Cardiac muscle cell (in vitro differentiated cells and primary cell): ENCODE measurements at regions not wholly inside any gene's neighbourhood (a gene's known extent, or its start where the extent isn't known, plus 50 kb on each side); places are given as distances from the start of the nearest gene placed in this dataset.
A peak's percentile ranks its signal among the peaks of the same experiment; 100 is the strongest.
"Not testable (repeated sequence)": the region's sequence is repeated elsewhere in the genome, so short reads cannot be mapped to it uniquely, and the experiment has no call there.

Experiments
- DNase-seq, 2 donors: peaks; one replicate each; pipeline versions ENCODE4 v3.0.0 to v3.0.0-alpha.2; 2010 to 2017; ENCODE audit warnings: low read depth in 1 of 2, low spot score in 1 of 2
- H3K27ac ChIP-seq: fragments of 200-600 bp; sonication (generic); 2 replicates; pipeline ENCODE4 v1.5.1; 2016
- H3K27me3 ChIP-seq: fragments of 200-600 bp; sonication (generic); 2 replicates; pipeline ENCODE4 v1.6.0; 2016; ENCODE audit warnings: control low read depth
- H3K36me3 ChIP-seq: fragments of 200-600 bp; sonication (generic); 2 replicates; pipeline ENCODE4 v1.5.1; 2016; ENCODE audit warnings: control low read depth
- H3K4me1 ChIP-seq: fragments of 200-600 bp; sonication (generic); 2 replicates; pipeline ENCODE4 v1.8.1; 2017; ENCODE audit warnings: low read depth, mild to moderate bottlenecking, mixed run types
- H3K4me3 ChIP-seq: fragments of 200-600 bp; sonication (generic); 2 replicates; pipeline ENCODE4 v1.5.1; 2016; ENCODE audit warnings: mild to moderate bottlenecking
- H3K9me3 ChIP-seq: fragments of 200-600 bp; sonication (generic); 2 replicates; pipeline ENCODE4 v1.5.1; 2017; ENCODE audit warnings: low read depth, mild to moderate bottlenecking, control low read depth
- TF ChIP-seq, protein P1 (sequence below): IDR thresholded peaks from 2 replicates; pipeline ENCODE4 v1.5.1; 2012; ENCODE audit warnings: low read depth, mild to moderate bottlenecking, low read length

- Histone ChIP-seq H3K9me3 (no peaks in the 10 kb centered on the region), H3K36me3 (no peaks in the 10 kb centered on the region)
Measured at GRCh38 chr4:189548484-189549125, 392.1 kb upstream of the FRG1 start.

DNA sequence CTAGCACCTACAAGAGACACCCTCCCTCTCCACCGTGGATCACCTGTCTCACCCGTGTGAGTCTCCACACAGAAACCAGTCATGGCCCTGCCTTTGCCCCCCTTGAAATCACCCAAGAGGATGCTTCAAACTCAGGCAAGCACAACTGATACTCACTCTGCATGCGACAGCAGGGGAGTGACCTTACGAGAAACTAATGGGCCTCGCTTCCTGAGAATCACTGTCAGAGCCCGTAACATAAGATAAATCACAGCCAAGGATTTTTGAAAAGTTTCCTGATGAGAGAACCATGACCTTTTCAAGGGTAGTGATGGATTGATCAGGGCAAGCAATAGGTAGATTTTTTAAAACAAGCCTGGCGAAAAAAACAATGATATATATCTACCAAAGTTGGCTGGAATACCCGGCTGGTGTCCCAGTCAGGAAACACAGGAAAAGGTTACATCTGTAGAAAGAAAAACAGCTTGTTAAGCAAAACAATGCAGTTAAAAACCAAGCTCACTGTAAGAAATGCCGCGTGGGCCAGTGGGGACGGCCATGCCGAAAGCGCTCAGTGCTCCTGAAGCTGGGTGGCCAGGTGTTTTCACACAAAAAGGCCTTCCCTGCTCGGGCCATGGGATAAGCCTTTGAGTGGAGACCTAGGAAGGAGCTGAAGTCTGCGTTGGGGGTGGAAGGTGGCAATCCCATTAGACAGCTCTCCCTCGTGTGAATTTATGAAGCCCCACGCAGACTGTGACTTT, 388.6 kb upstream of the FRG1 start:
- not testable (repeated sequence) for H3K4me3 ChIP-seq, H3K9me3 ChIP-seq, H3K27me3 ChIP-seq, H3K4me1 ChIP-seq, DNase-seq, H3K27ac ChIP-seq, H3K36me3 ChIP-seq

More at GRCh38 chr4:189548484-189549125, 392.1 kb upstream of the FRG1 start:
- no peak for DNase-seq
- Histone ChIP-seq H3K27ac (no peak overlapping the region), H3K4me1 (no peaks in the 10 kb centered on the region), H3K4me3 (no peak overlapping the region), H3K27me3 (no peaks in the 10 kb centered on the region)
- TF ChIP-seq, protein P1, sequence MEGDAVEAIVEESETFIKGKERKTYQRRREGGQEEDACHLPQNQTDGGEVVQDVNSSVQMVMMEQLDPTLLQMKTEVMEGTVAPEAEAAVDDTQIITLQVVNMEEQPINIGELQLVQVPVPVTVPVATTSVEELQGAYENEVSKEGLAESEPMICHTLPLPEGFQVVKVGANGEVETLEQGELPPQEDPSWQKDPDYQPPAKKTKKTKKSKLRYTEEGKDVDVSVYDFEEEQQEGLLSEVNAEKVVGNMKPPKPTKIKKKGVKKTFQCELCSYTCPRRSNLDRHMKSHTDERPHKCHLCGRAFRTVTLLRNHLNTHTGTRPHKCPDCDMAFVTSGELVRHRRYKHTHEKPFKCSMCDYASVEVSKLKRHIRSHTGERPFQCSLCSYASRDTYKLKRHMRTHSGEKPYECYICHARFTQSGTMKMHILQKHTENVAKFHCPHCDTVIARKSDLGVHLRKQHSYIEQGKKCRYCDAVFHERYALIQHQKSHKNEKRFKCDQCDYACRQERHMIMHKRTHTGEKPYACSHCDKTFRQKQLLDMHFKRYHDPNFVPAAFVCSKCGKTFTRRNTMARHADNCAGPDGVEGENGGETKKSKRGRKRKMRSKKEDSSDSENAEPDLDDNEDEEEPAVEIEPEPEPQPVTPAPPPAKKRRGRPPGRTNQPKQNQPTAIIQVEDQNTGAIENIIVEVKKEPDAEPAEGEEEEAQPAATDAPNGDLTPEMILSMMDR: no peak

GRCh38 chr4:189560605-189561004, 380.1 kb upstream of the FRG1 start:
- H3K36me3 ChIP-seq, H3K4me1 ChIP-seq, H3K4me3 ChIP-seq, H3K27ac ChIP-seq, H3K27me3 ChIP-seq, H3K9me3 ChIP-seq: not testable (repeated sequence)
- DNase-seq: peak in 1 of 2 donors; percentile 8

DNA sequence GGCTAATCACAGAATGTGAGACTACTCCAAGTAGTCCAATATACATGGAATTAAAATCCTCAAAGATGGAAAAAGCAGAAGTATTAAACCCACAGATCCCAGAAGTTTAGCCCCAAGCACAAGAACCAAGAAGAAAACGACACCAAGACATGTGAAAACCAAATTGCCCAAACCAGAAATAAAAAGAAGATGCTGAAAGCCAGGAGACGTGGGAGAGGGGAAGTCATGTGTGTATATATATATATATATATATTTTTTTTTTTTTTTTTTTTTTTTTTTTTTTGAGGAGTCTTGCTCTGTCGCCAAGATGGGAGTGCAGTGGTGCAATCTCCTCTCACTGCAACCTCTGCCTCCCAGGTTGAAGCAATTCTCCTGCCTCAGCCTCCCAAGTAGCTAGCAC, 376.9 kb upstream of the FRG1 start:
- H3K36me3 ChIP-seq: not testable (repeated sequence)

GRCh38 chr4:189566271-189566670, 374.4 kb upstream of the FRG1 start:
- H3K27ac ChIP-seq, H3K9me3 ChIP-seq, H3K4me3 ChIP-seq, DNase-seq, H3K27me3 ChIP-seq, H3K36me3 ChIP-seq, H3K4me1 ChIP-seq: not testable (repeated sequence)

More for the DNA sequence above, 376.9 kb upstream of the FRG1 start:
- H3K9me3 ChIP-seq, H3K4me1 ChIP-seq, H3K27ac ChIP-seq, H3K4me3 ChIP-seq, DNase-seq, H3K27me3 ChIP-seq: not testable (repeated sequence)

DNA sequence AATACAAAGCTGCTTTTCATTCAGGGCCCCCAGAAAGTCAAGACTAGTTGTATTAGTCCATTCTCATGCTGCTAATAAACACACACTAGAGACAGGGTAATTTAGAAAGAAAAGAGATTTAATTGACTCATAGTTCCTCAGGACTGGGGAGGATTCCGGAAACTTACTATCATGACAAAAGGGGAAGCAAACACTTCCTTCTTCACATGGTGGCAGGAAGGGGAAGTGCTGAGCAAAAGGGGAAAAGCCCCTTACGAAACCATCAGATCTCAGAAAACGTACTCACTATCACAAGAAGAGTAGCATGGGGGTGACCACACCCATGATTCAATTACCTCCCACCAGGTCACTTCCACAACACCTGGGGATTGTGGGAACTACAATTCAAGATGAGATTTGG, 373.8 kb upstream of the FRG1 start:
- not testable (repeated sequence) for H3K4me3 ChIP-seq

GRCh38 chr4:189579645-189580044, 361.0 kb upstream of the FRG1 start:
- not testable (repeated sequence) for H3K27ac ChIP-seq, H3K4me1 ChIP-seq, DNase-seq, H3K4me3 ChIP-seq, H3K9me3 ChIP-seq, H3K27me3 ChIP-seq, H3K36me3 ChIP-seq

More for the DNA sequence above, 373.8 kb upstream of the FRG1 start:
- H3K36me3 ChIP-seq, H3K9me3 ChIP-seq, DNase-seq, H3K4me1 ChIP-seq, H3K27me3 ChIP-seq, H3K27ac ChIP-seq: not testable (repeated sequence)

DNA sequence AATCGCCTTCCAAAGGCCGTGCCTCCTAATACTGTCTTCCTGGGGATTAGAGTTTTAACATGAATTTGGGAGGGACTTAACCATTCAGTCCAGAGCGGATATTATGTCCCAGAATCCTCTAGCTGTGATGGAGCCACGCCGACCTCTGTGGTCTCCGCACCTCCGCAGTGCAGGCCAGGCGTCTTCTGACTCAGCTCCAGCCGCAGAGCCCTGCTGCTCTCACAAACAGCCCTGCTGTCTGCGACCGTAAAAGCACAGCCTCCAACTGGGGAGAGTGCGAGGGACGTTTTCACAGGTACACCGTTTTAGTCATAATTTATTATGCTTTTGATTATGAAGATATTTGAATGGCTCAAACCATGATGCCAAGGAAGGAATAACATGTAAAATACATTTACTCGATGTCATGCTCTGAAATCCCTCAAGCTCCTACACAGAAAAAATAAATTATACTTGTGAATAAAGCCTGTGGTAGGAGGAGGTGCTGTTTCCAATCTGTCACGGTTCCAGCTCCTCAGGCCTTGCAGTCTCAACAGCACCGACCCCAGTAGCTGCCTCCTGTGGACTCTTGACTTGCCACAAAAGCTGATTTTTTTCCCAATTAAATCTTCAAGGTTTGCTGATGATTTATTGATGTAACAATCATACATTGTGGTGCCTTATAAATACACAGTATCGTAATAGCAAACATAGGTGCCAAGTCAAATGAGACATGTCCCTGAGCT, 353.6 kb upstream of the FRG1 start:
- not testable (repeated sequence) for H3K27me3 ChIP-seq, H3K27ac ChIP-seq, H3K9me3 ChIP-seq, H3K36me3 ChIP-seq, H3K4me1 ChIP-seq, DNase-seq, H3K4me3 ChIP-seq

DNA sequence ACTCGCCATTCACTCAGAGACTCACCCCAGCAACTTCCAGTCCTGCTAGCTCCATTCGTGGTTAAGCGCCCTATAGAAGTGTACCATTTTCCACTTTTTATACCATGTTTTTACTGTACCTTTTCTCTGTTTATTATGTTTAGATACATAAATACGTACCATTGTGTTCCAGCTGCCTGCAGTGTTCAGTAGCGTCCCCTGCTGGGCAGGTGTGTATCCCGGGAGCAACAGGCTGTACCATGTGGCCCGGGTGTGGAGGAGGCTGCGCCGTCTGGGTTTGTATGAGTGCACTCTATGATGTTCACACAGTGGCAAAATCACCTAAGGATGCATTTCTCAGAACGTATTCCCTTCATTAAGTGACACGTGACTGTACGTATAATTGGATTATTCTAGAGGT, 351.5 kb upstream of the FRG1 start:
- not testable (repeated sequence) for H3K36me3 ChIP-seq, DNase-seq, H3K4me1 ChIP-seq, H3K9me3 ChIP-seq, H3K4me3 ChIP-seq, H3K27ac ChIP-seq, H3K27me3 ChIP-seq
